Left ventricle myocardium inferior (tissue), 1 donor: ENCODE measurements at regions not wholly inside any gene's neighbourhood (a gene's known extent, or its start where the extent isn't known, plus 50 kb on each side); places are given as distances from the start of the nearest gene placed in this dataset.

Source experiments
- DNase-seq: peaks from one replicate; pipeline ENCODE4 v3.0.0-alpha.2; 2020
- H3K27ac ChIP-seq: fragments of 200-600 bp; replicated peaks from 2 replicates; pipeline ENCODE4 v1.8.0; 2021
- H3K27me3 ChIP-seq: fragments of 200-600 bp; 2 replicates; pipeline ENCODE4 v1.8.0; 2021; ENCODE audit warnings: low read depth
- H3K36me3 ChIP-seq: fragments of 200-600 bp; 2 replicates; pipeline ENCODE4 v1.8.0; 2021
- H3K4me1 ChIP-seq: fragments of 200-600 bp; 2 replicates; pipeline ENCODE4 v1.8.0; 2021
- H3K4me3 ChIP-seq: fragments of 200-600 bp; 2 replicates; pipeline ENCODE4 v1.8.0; 2021; ENCODE audit warnings: mild to moderate bottlenecking, moderate library complexity
- H3K9me3 ChIP-seq: fragments of 200-600 bp; replicated peaks from 2 replicates; pipeline ENCODE4 v1.8.0; 2021
- CTCF ChIP-seq: fragments of 200-600 bp; IDR thresholded peaks from 2 replicates; pipeline ENCODE4 v1.8.0; 2021; ENCODE audit warnings: antibody characterized with exemption, mild to moderate bottlenecking, borderline replicate concordance
- intact Hi-C: fragments of 100-400 bp; cut with micrococcal nuclease; formaldehyde crosslinking; loops from one replicate; pipeline ENCODE4 v1.11.0; 2022
- donor health status: DM: no; HTN: yes; CAD: no; lungs with severe emphysema.

- intact Hi-C loops = no loop called here
- H3K27me3 ChIP-seq = no peaks in the 10 kb centered on the region
- no peaks in the 10 kb centered on the region for H3K9me3 ChIP-seq
- TF ChIP-seq CTCF = peak; percentile 87
- peaks cover 68% of the 10 kb centered on the region for H3K36me3 ChIP-seq
- peak; percentile 47 for DNase-seq
- H3K27ac ChIP-seq = peak overlapping the region; percentile 34
- peaks cover 46% of the 10 kb centered on the region for H3K4me1 ChIP-seq
- no peak overlapping the region for H3K4me3 ChIP-seq
Measured at GRCh38 chr7:130875265-130875741, 141.3 kb upstream of the KLF14 start.

GRCh38 chr7:130875901-130876300 lies 141.9 kb upstream of the KLF14 start:
- Histone ChIP-seq H3K9me3 (no peaks in the 10 kb centered on the region), H3K27ac (no peak overlapping the region), H3K36me3 (peaks cover 62% of the 10 kb centered on the region), H3K4me3 (no peak overlapping the region), H3K27me3 (no peaks in the 10 kb centered on the region), H3K4me1 (peaks cover 52% of the 10 kb centered on the region)
- no peak for DNase-seq
- intact Hi-C loops = no loop called here
- no peak for TF ChIP-seq CTCF

- Histone ChIP-seq H3K4me3 (no peak overlapping the region), H3K4me1 (peaks cover 67% of the 10 kb centered on the region)
- intact Hi-C loops = no loop called here
Measured at GRCh38 chr7:130877236-130877990, 143.4 kb upstream of the KLF14 start.

GRCh38 chr7:130877991-130878305 lies 143.9 kb upstream of the KLF14 start:
- Histone ChIP-seq H3K36me3 (peaks cover 57% of the 10 kb centered on the region), H3K4me3 (no peak overlapping the region), H3K9me3 (no peaks in the 10 kb centered on the region), H3K27ac (no peak overlapping the region), H3K4me1 (peaks cover 72% of the 10 kb centered on the region), H3K27me3 (no peaks in the 10 kb centered on the region)
- intact Hi-C loops = no loop called here
- TF ChIP-seq CTCF = no peak
- no peak for DNase-seq

More at GRCh38 chr7:130877236-130877990, 143.4 kb upstream of the KLF14 start:
- no peak overlapping the region for H3K27ac ChIP-seq
- TF ChIP-seq CTCF = no peak
- peaks cover 57% of the 10 kb centered on the region for H3K36me3 ChIP-seq
- H3K27me3 ChIP-seq = no peaks in the 10 kb centered on the region
- no peak for DNase-seq
- H3K9me3 ChIP-seq = no peaks in the 10 kb centered on the region

GRCh38 chr7:130878785-130879184 lies 144.8 kb upstream of the KLF14 start:
- Histone ChIP-seq H3K27ac (no peak overlapping the region), H3K9me3 (no peaks in the 10 kb centered on the region), H3K36me3 (peaks cover 56% of the 10 kb centered on the region), H3K4me1 (peaks cover 72% of the 10 kb centered on the region), H3K27me3 (no peaks in the 10 kb centered on the region), H3K4me3 (no peak overlapping the region)
- intact Hi-C loops = no loop called here
- no peak for DNase-seq
- no peak for TF ChIP-seq CTCF
